Tibial artery (tissue), 4 donors: ENCODE measurements at regions not wholly inside any gene's neighbourhood (a gene's known extent, or its start where the extent isn't known, plus 50 kb on each side); places are given as distances from the start of the nearest gene placed in this dataset.
"Not testable (repeated sequence)": the region's sequence is repeated elsewhere in the genome, so short reads cannot be mapped to it uniquely, and the experiment has no call there.

Experiments used
- DNase-seq, 2 donors: peaks; one replicate each; pipeline ENCODE4 v3.0.0-alpha.2; 2019
- H3K27ac ChIP-seq, 2 donors: fragments of 200-600 bp; sonication (generic) in 1 of 2; 1 replicate in 1 of 2; 2 replicates in 1 of 2; pipeline ENCODE4 v1.5.1; 2018 to 2019; ENCODE audit warnings: mild to moderate bottlenecking in 1 of 2
- H3K27me3 ChIP-seq, 2 donors: fragments of 200-600 bp; sonication (generic) in 1 of 2; one replicate each; pipeline versions ENCODE4 v1.5.1 to v1.6.0; 2016 to 2019
- H3K36me3 ChIP-seq, 3 donors: fragments of 200-600 bp; sonication (generic) in 2 of 3; one replicate each; pipeline ENCODE4 v1.5.1; 2016 to 2019; ENCODE audit warnings: mild to moderate bottlenecking in 2 of 3
- H3K4me1 ChIP-seq, 4 donors: fragments of 200-600 bp; sonication (generic) in 2 of 4; 1 replicate in 3 of 4; 2 replicates in 1 of 4; pipeline ENCODE4 v1.5.1; 2016 to 2019
- H3K4me3 ChIP-seq, 2 donors: fragments of 200-600 bp; sonication (generic) in 1 of 2; 1 replicate in 1 of 2; 2 replicates in 1 of 2; pipeline ENCODE4 v1.5.1; 2018 to 2019; ENCODE audit warnings: mild to moderate bottlenecking in 2 of 2
- H3K9me3 ChIP-seq, 3 donors: fragments of 200-600 bp; sonication (generic) in 1 of 3; one replicate each; pipeline ENCODE4 v1.5.1; 2016 to 2019
- CTCF ChIP-seq, 2 experiments: fragments of 200-600 bp in 1 of 2; fragments of 450-650 bp in 1 of 2; IDR thresholded peaks; one replicate each; pipeline ENCODE4 v1.5.1; 2017 to 2019; ENCODE audit warnings: antibody characterized with exemption in 2 of 2, mild to moderate bottlenecking in 1 of 2, moderate library complexity in 1 of 2
- intact Hi-C: fragments of 100-400 bp; cut with DNase I; formaldehyde crosslinking; loops from one replicate; pipeline ENCODE4 v1.15.0; 2023; ENCODE audit warnings: low total_unique reads

GRCh38 chr6:86079938-86080337 lies 437.3 kb upstream of the SYNCRIP start:
- Histone ChIP-seq H3K4me1 (no peaks in the 10 kb centered on the region), H3K27me3 (no peaks in the 10 kb centered on the region), H3K9me3 (no peaks in the 10 kb centered on the region), H3K36me3 (no peaks in the 10 kb centered on the region), H3K27ac (no peak overlapping the region), H3K4me3 (no peak overlapping the region)
- no peak for TF ChIP-seq CTCF (IDR thresholded peaks at IDR 0.05)
- no peak for DNase-seq
- intact Hi-C loops = no loop called here

GRCh38 chr6:86070151-86070550 lies 427.5 kb upstream of the SYNCRIP start:
- Histone ChIP-seq H3K4me3 (no peak overlapping the region), H3K27me3 (no peaks in the 10 kb centered on the region), H3K4me1 (no peaks in the 10 kb centered on the region), H3K27ac (no peak overlapping the region), H3K9me3 (peaks cover 0 to 4% (median 3%) of the 10 kb centered on the region in 3 donors), H3K36me3 (no peaks in the 10 kb centered on the region)
- intact Hi-C loops = no loop called here
- no peak for DNase-seq
- no peak for TF ChIP-seq CTCF (IDR thresholded peaks at IDR 0.05)

GRCh38 chr6:86065002-86065401 lies 422.3 kb upstream of the SYNCRIP start:
- intact Hi-C loops, H3K27me3 ChIP-seq, H3K4me1 ChIP-seq, DNase-seq, H3K36me3 ChIP-seq, H3K27ac ChIP-seq, H3K9me3 ChIP-seq, H3K4me3 ChIP-seq: not testable (repeated sequence)

- H3K27ac ChIP-seq, H3K4me1 ChIP-seq, H3K4me3 ChIP-seq, DNase-seq, H3K27me3 ChIP-seq, intact Hi-C loops, H3K36me3 ChIP-seq, H3K9me3 ChIP-seq: not testable (repeated sequence)
Observed at GRCh38 chr6:86057293-86057980, 414.8 kb upstream of the SYNCRIP start.

GRCh38 chr6:86045038-86045437 lies 402.4 kb upstream of the SYNCRIP start:
- intact Hi-C loops = no loop called here
- no peaks in the 10 kb centered on the region for H3K36me3 ChIP-seq
- H3K4me3 ChIP-seq = no peak overlapping the region
- no peaks in the 10 kb centered on the region for H3K4me1 ChIP-seq
- no peak for DNase-seq
- H3K9me3 ChIP-seq = no peaks in the 10 kb centered on the region
- H3K27me3 ChIP-seq = no peaks in the 10 kb centered on the region
- no peak overlapping the region for H3K27ac ChIP-seq
- no peak for TF ChIP-seq CTCF (IDR thresholded peaks at IDR 0.05)

- no peak for TF ChIP-seq CTCF (IDR thresholded peaks at IDR 0.05)
- no peaks in the 10 kb centered on the region for H3K27me3 ChIP-seq
- no peak for DNase-seq
- no peaks in the 10 kb centered on the region for H3K4me1 ChIP-seq
- no peak overlapping the region for H3K4me3 ChIP-seq
- no peaks in the 10 kb centered on the region for H3K9me3 ChIP-seq
- no peak overlapping the region for H3K27ac ChIP-seq
- H3K36me3 ChIP-seq = no peaks in the 10 kb centered on the region
- intact Hi-C loops = no loop called here
Observed at GRCh38 chr6:86042214-86042613, 399.5 kb upstream of the SYNCRIP start.

GRCh38 chr6:86031713-86032112 lies 389.0 kb upstream of the SYNCRIP start:
- Histone ChIP-seq H3K4me1 (peaks cover 0 to 19% (median 7%) of the 10 kb centered on the region in 4 donors), H3K27ac (peak overlapping the region in 1 of 2 donors; percentile 33), H3K4me3 (no peak overlapping the region), H3K36me3 (no peaks in the 10 kb centered on the region), H3K9me3 (no peaks in the 10 kb centered on the region), H3K27me3 (no peaks in the 10 kb centered on the region)
- no peak for TF ChIP-seq CTCF (IDR thresholded peaks at IDR 0.05)
- intact Hi-C loops = no loop called here
- no peak for DNase-seq
